Kidney epithelial cell (primary cell): ENCODE measurements at regions not wholly inside any gene's neighbourhood (a gene's known extent, or its start where the extent isn't known, plus 50 kb on each side); places are given as distances from the start of the nearest gene placed in this dataset.

ENCODE experiments used
- DNase-seq: peaks from one replicate; pipeline ENCODE4 v3.0.0-alpha.2; 2010; ENCODE audit warnings: low read depth
- H3K27me3 ChIP-seq: 2 replicates; pipeline ENCODE4 v1.6.0; 2011; ENCODE audit warnings: low read length; ENCODE audit not compliant: control insufficient read depth, insufficient read depth
- H3K36me3 ChIP-seq: 2 replicates; pipeline ENCODE4 v1.5.1; 2011; ENCODE audit warnings: low read length; ENCODE audit not compliant: control insufficient read depth, insufficient read depth
- H3K4me3 ChIP-seq: 2 replicates; pipeline ENCODE4 v1.5.1; 2011; ENCODE audit warnings: low read depth, mild to moderate bottlenecking, control low read depth, low read length
- CTCF ChIP-seq: IDR thresholded peaks from 2 replicates; pipeline ENCODE4 v1.5.1; 2011; ENCODE audit warnings: mild to moderate bottlenecking, moderate library complexity, low read length, control low read depth, inconsistent platforms; ENCODE audit not compliant: insufficient read depth, poor library complexity, severe bottlenecking

GRCh38 chr2:128714851-128715312 is 396.2 kb upstream of the HS6ST1 start:
- no peak for DNase-seq
- TF ChIP-seq CTCF: no peak
- Histone ChIP-seq H3K36me3 (no peaks in the 10 kb centered on the region), H3K4me3 (no peak overlapping the region), H3K27me3 (no peaks in the 10 kb centered on the region)

- no peaks in the 10 kb centered on the region for H3K36me3 ChIP-seq
- no peak for TF ChIP-seq CTCF
- no peaks in the 10 kb centered on the region for H3K27me3 ChIP-seq
- H3K4me3 ChIP-seq: no peak overlapping the region
- no peak for DNase-seq
Observed at GRCh38 chr2:128715360-128715759, 396.7 kb upstream of the HS6ST1 start.

GRCh38 chr2:128716299-128716721 is 397.6 kb upstream of the HS6ST1 start:
- DNase-seq: no peak
- no peaks in the 10 kb centered on the region for H3K27me3 ChIP-seq
- no peaks in the 10 kb centered on the region for H3K36me3 ChIP-seq
- no peak overlapping the region for H3K4me3 ChIP-seq
- TF ChIP-seq CTCF: no peak

GRCh38 chr2:128717758-128718710 is 399.4 kb upstream of the HS6ST1 start:
- no peak for TF ChIP-seq CTCF
- H3K27me3 ChIP-seq: no peaks in the 10 kb centered on the region
- no peak for DNase-seq
- H3K36me3 ChIP-seq: no peaks in the 10 kb centered on the region
- H3K4me3 ChIP-seq: no peak overlapping the region

- Histone ChIP-seq H3K27me3 (no peaks in the 10 kb centered on the region), H3K4me3 (no peak overlapping the region), H3K36me3 (no peaks in the 10 kb centered on the region)
- no peak for DNase-seq
- no peak for TF ChIP-seq CTCF
Observed at GRCh38 chr2:128720080-128721022, 401.7 kb upstream of the HS6ST1 start.
